ENCODE measurements at regions not wholly inside any gene's neighbourhood (a gene's known extent, or its start where the extent isn't known, plus 50 kb on each side); places are given as distances from the start of the nearest gene placed in this dataset.

GRCh38 chr17:15090533-15090932, 174.6 kb downstream of the PMP22 start:
- Histone ChIP-seq H3K4me3 (ENCODE audit: low read depth, low read length) (no peak overlapping the region), H3K9ac (ENCODE audit: low read length) (no peak overlapping the region), H3K36me3 (ENCODE audit: control insufficient read depth, insufficient read depth, low read length) (no peaks in the 10 kb centered on the region), H3K4me1 (ENCODE audit: control insufficient read depth, insufficient read depth, low read length) (peaks cover 27% of the 10 kb centered on the region), H3K27ac (ENCODE audit: low read depth, low read length) (no peak overlapping the region), H3K9me3 (ENCODE audit: control insufficient read depth, insufficient read depth, low read depth, low read length) (no peaks in the 10 kb centered on the region; the same call in 1 of the 2 replicates), H3K27me3 (ENCODE audit: control insufficient read depth, insufficient read depth, low read length) (no peaks in the 10 kb centered on the region)

- no peaks in the 10 kb centered on the region for H3K27me3 ChIP-seq (ENCODE audit: control insufficient read depth, insufficient read depth, low read length)
- no peak overlapping the region for H3K27ac ChIP-seq (ENCODE audit: low read depth, low read length)
- H3K4me3 ChIP-seq (ENCODE audit: low read depth, low read length): no peak overlapping the region
- H3K9me3 ChIP-seq (ENCODE audit: control insufficient read depth, insufficient read depth, low read depth, low read length): no peaks in the 10 kb centered on the region; the same call in 1 of the 2 replicates
- no peaks in the 10 kb centered on the region for H3K36me3 ChIP-seq (ENCODE audit: control insufficient read depth, insufficient read depth, low read length)
- peaks cover 27% of the 10 kb centered on the region for H3K4me1 ChIP-seq (ENCODE audit: control insufficient read depth, insufficient read depth, low read length)
- H3K9ac ChIP-seq (ENCODE audit: low read length): no peak overlapping the region
These were observed 177.2 kb downstream of the PMP22 start for GRCh38 chr17:15087946-15088345.

GRCh38 chr17:15086776-15087295, 178.3 kb downstream of the PMP22 start:
- H3K27me3 ChIP-seq (ENCODE audit: control insufficient read depth, insufficient read depth, low read length): no peaks in the 10 kb centered on the region
- H3K4me1 ChIP-seq (ENCODE audit: control insufficient read depth, insufficient read depth, low read length): peaks cover 27% of the 10 kb centered on the region
- H3K4me3 ChIP-seq (ENCODE audit: low read depth, low read length): no peak overlapping the region
- H3K36me3 ChIP-seq (ENCODE audit: control insufficient read depth, insufficient read depth, low read length): no peaks in the 10 kb centered on the region
- no peak overlapping the region for H3K9ac ChIP-seq (ENCODE audit: low read length)
- no peak overlapping the region for H3K27ac ChIP-seq (ENCODE audit: low read depth, low read length)
- H3K9me3 ChIP-seq (ENCODE audit: control insufficient read depth, insufficient read depth, low read depth, low read length): no peaks in the 10 kb centered on the region

GRCh38 chr17:15085890-15086677, 179.0 kb downstream of the PMP22 start:
- peaks cover 27% of the 10 kb centered on the region for H3K4me1 ChIP-seq (ENCODE audit: control insufficient read depth, insufficient read depth, low read length)
- H3K36me3 ChIP-seq (ENCODE audit: control insufficient read depth, insufficient read depth, low read length): no peaks in the 10 kb centered on the region
- no peak overlapping the region for H3K9ac ChIP-seq (ENCODE audit: low read length)
- no peaks in the 10 kb centered on the region for H3K27me3 ChIP-seq (ENCODE audit: control insufficient read depth, insufficient read depth, low read length)
- no peaks in the 10 kb centered on the region for H3K9me3 ChIP-seq (ENCODE audit: control insufficient read depth, insufficient read depth, low read depth, low read length)
- H3K27ac ChIP-seq (ENCODE audit: low read depth, low read length): no peak overlapping the region
- H3K4me3 ChIP-seq (ENCODE audit: low read depth, low read length): no peak overlapping the region

- H3K9ac ChIP-seq (ENCODE audit: low read length): no peak overlapping the region
- no peaks in the 10 kb centered on the region for H3K27me3 ChIP-seq (ENCODE audit: control insufficient read depth, insufficient read depth, low read length)
- no peak overlapping the region for H3K27ac ChIP-seq (ENCODE audit: low read depth, low read length)
- H3K4me3 ChIP-seq (ENCODE audit: low read depth, low read length): no peak overlapping the region
- peaks cover 26% of the 10 kb centered on the region for H3K4me1 ChIP-seq (ENCODE audit: control insufficient read depth, insufficient read depth, low read length)
- H3K36me3 ChIP-seq (ENCODE audit: control insufficient read depth, insufficient read depth, low read length): no peaks in the 10 kb centered on the region
- no peaks in the 10 kb centered on the region for H3K9me3 ChIP-seq (ENCODE audit: control insufficient read depth, insufficient read depth, low read depth, low read length)
These were observed 181.9 kb downstream of the PMP22 start for GRCh38 chr17:15083225-15083624.

DNA sequence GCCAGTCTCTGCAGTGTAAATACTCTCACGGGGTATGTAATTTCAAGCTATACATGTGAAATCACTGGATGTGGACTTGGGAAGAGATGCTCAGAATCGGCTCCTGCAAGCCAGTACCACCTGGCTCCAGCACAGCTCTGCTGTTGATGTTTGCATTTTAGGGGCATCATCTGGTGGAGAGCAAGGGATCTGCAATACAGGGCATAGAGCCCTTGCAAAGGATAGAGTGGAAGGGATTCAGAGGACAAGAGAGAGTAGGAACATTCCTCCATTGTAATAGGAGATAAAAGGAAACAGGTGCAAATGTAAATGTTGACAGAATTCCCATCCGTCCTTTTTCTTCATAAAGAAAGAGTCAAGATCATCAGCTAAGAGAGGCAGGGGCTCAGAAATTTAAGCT, 184.1 kb downstream of the PMP22 start:
- H3K9me3 ChIP-seq (ENCODE audit: control insufficient read depth, insufficient read depth, low read depth, low read length): no peaks in the 10 kb centered on the region
- H3K4me1 ChIP-seq (ENCODE audit: control insufficient read depth, insufficient read depth, low read length): peaks cover 4% of the 10 kb centered on the region
- no peak overlapping the region for H3K9ac ChIP-seq (ENCODE audit: low read length)
- no peaks in the 10 kb centered on the region for H3K27me3 ChIP-seq (ENCODE audit: control insufficient read depth, insufficient read depth, low read length)
- H3K27ac ChIP-seq (ENCODE audit: low read depth, low read length): no peak overlapping the region
- H3K4me3 ChIP-seq (ENCODE audit: low read depth, low read length): no peak overlapping the region
- H3K36me3 ChIP-seq (ENCODE audit: control insufficient read depth, insufficient read depth, low read length): no peaks in the 10 kb centered on the region

GRCh38 chr17:15078570-15078969, 186.6 kb downstream of the PMP22 start:
- Histone ChIP-seq H3K27me3 (ENCODE audit: control insufficient read depth, insufficient read depth, low read length) (no peaks in the 10 kb centered on the region), H3K9me3 (ENCODE audit: control insufficient read depth, insufficient read depth, low read depth, low read length) (no peaks in the 10 kb centered on the region), H3K9ac (ENCODE audit: low read length) (no peak overlapping the region), H3K27ac (ENCODE audit: low read depth, low read length) (no peak overlapping the region), H3K4me3 (ENCODE audit: low read depth, low read length) (no peak overlapping the region), H3K4me1 (ENCODE audit: control insufficient read depth, insufficient read depth, low read length) (no peaks in the 10 kb centered on the region), H3K36me3 (ENCODE audit: control insufficient read depth, insufficient read depth, low read length) (no peaks in the 10 kb centered on the region)

- no peak overlapping the region for H3K9ac ChIP-seq (ENCODE audit: low read length)
- no peaks in the 10 kb centered on the region for H3K27me3 ChIP-seq (ENCODE audit: control insufficient read depth, insufficient read depth, low read length)
- H3K36me3 ChIP-seq (ENCODE audit: control insufficient read depth, insufficient read depth, low read length): no peaks in the 10 kb centered on the region
- no peak overlapping the region for H3K27ac ChIP-seq (ENCODE audit: low read depth, low read length)
- no peak overlapping the region for H3K4me3 ChIP-seq (ENCODE audit: low read depth, low read length)
- H3K9me3 ChIP-seq (ENCODE audit: control insufficient read depth, insufficient read depth, low read depth, low read length): no peaks in the 10 kb centered on the region
- no peaks in the 10 kb centered on the region for H3K4me1 ChIP-seq (ENCODE audit: control insufficient read depth, insufficient read depth, low read length)
These were observed 188.0 kb downstream of the PMP22 start for GRCh38 chr17:15076991-15077663.

DNA sequence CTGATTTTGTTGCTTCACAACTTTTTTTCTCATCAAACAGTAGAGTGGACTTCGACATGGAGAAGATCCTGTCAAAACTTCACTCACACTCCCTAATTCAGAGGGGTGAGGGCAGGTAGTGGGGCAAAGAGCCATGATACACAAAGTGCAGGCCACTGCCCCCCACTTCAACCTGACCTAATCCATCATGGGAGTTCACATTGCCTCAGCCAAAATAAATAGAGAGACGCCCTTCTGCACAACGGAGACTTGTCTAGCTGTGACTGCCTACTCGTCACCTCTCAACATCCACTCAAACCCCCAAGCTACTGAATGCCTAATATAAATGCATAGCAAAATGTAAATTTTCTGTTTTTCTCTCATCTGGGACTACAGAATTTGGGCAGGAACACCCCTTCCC, 213.2 kb downstream of the PMP22 start:
- Histone ChIP-seq H3K27ac (ENCODE audit: low read depth, low read length) (no peak overlapping the region), H3K27me3 (ENCODE audit: control insufficient read depth, insufficient read depth, low read length) (no peaks in the 10 kb centered on the region), H3K9me3 (ENCODE audit: control insufficient read depth, insufficient read depth, low read depth, low read length) (peaks cover 4% of the 10 kb centered on the region; the same call in 1 of the 2 replicates), H3K36me3 (ENCODE audit: control insufficient read depth, insufficient read depth, low read length) (no peaks in the 10 kb centered on the region), H3K9ac (ENCODE audit: low read length) (no peak overlapping the region), H3K4me1 (ENCODE audit: control insufficient read depth, insufficient read depth, low read length) (peaks cover 19% of the 10 kb centered on the region), H3K4me3 (ENCODE audit: low read depth, low read length) (no peak overlapping the region)

DNA sequence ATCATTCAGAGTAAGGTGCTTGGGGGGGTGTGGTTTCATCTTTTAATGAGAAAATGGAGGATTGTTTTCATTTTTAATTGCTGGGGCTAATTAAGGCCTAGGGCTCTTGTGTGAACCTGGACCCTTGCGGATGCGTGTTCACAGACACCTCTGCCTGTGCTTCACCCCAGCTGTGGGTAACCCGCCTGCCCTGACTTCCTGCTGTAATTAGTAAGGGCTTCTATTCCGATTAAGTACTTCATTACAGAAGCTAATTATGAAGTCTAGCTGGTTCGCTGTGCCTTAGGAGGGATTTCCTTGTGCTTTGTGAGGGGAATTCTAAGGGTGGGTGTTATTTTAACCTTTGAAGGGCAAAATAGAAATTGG, 215.3 kb downstream of the PMP22 start:
- no peaks in the 10 kb centered on the region for H3K36me3 ChIP-seq (ENCODE audit: control insufficient read depth, insufficient read depth, low read length)

More for the DNA sequence above, 215.3 kb downstream of the PMP22 start:
- no peaks in the 10 kb centered on the region for H3K27me3 ChIP-seq (ENCODE audit: control insufficient read depth, insufficient read depth, low read length)
- no peak overlapping the region for H3K4me3 ChIP-seq (ENCODE audit: low read depth, low read length)
- H3K4me1 ChIP-seq (ENCODE audit: control insufficient read depth, insufficient read depth, low read length): peaks cover 19% of the 10 kb centered on the region
- H3K9me3 ChIP-seq (ENCODE audit: control insufficient read depth, insufficient read depth, low read depth, low read length): no peaks in the 10 kb centered on the region
- H3K9ac ChIP-seq (ENCODE audit: low read length): no peak overlapping the region
- no peak overlapping the region for H3K27ac ChIP-seq (ENCODE audit: low read depth, low read length)
